SK-N-SH (cell line): ENCODE measurements at regions not wholly inside any gene's neighbourhood (a gene's known extent, or its start where the extent isn't known, plus 50 kb on each side); places are given as distances from the start of the nearest gene placed in this dataset.

Source experiments
- CTCF ChIA-PET: fragments of 300-600, 350-600 bp; formaldehyde crosslinking; extraction: SDS; loops from one replicate; lab custom pipeline; 2021; lab: Yijun Ruan, JAX
- POLR2A ChIA-PET: fragments of 350-600 bp; sonication (Branson Sonifier 250); formaldehyde crosslinking; extraction: SDS; loops from one replicate; lab custom pipeline; 2020; ENCODE audit warnings: antibody characterized with exemption, inconsistent platforms; lab: Yijun Ruan, JAX
- DNase-seq: peaks from one replicate; pipeline ENCODE4 v3.0.0; 2012
- H2AFZ ChIP-seq: fragments of 200-600 bp; sonication (generic); 2 replicates; pipeline ENCODE4 v1.8.1; 2016; ENCODE audit warnings: antibody characterized with exemption, mild to moderate bottlenecking, low read depth
- H3F3A ChIP-seq: fragments of 200-600 bp; sonication (generic); replicated peaks from 2 replicates; pipeline ENCODE3; 2016; ENCODE audit warnings: antibody characterized with exemption, mild to moderate bottlenecking; ENCODE audit not compliant: insufficient read depth
- H3K27ac ChIP-seq, 2 experiments: fragments of 200-500 bp in 1 of 2; fragments of 200-600 bp in 1 of 2; sonication (Bioruptor generic) in 1 of 2; sonication (generic), shearing (Covaris generic) in 1 of 2; 2 replicates each; pipeline versions ENCODE4 v1.5.1 to v1.6.1; 2014 to 2016; ENCODE audit warnings: low read depth in 2 of 2, inconsistent platforms in 1 of 2, low read length in 1 of 2, mild to moderate bottlenecking in 1 of 2, mixed read lengths in 1 of 2
- H3K27me3 ChIP-seq: fragments of 200-600 bp; sonication (generic), shearing (Covaris generic); 2 replicates; pipeline ENCODE4 v1.6.1; 2016; ENCODE audit warnings: mixed run types; ENCODE audit not compliant: insufficient read depth
- H3K36me3 ChIP-seq, 2 experiments: fragments of 200-500 bp in 1 of 2; fragments of 200-600 bp in 1 of 2; sonication (Bioruptor generic) in 1 of 2; sonication (generic) in 1 of 2; replicated peaks in 1 of 2; 2 replicates each; pipeline versions ENCODE3 to v1.5.1; 2014 to 2016; ENCODE audit warnings: low read length in 1 of 2, mild to moderate bottlenecking in 1 of 2; ENCODE audit not compliant: insufficient read depth in 2 of 2, control insufficient read depth in 1 of 2
- H3K4me1 ChIP-seq, 2 experiments: fragments of 200-500 bp in 1 of 2; fragments of 200-600 bp in 1 of 2; sonication (Bioruptor generic) in 1 of 2; sonication (generic), shearing (Covaris generic) in 1 of 2; 2 replicates each; pipeline versions ENCODE4 v1.5.1 to v1.6.1; 2014 to 2016; ENCODE audit warnings: low read depth in 1 of 2, low read length in 1 of 2, mixed run types in 1 of 2; ENCODE audit not compliant: insufficient read depth in 2 of 2, control insufficient read depth in 1 of 2
- H3K4me2 ChIP-seq: fragments of 200-600 bp; sonication (generic), shearing (Covaris generic); 2 replicates; pipeline ENCODE4 v1.6.1; 2017; ENCODE audit warnings: mixed run types
- H3K4me3 ChIP-seq, 2 experiments: fragments of 200-500 bp in 1 of 2; fragments of 200-600 bp in 1 of 2; sonication (Bioruptor generic) in 1 of 2; sonication (generic), shearing (Covaris generic) in 1 of 2; 2 replicates each; pipeline versions ENCODE4 v1.5.1 to v1.8.1; 2014 to 2016; ENCODE audit warnings: low read depth in 2 of 2, inconsistent platforms in 1 of 2, low read length in 1 of 2, mild to moderate bottlenecking in 1 of 2, mixed read lengths in 1 of 2, moderate library complexity in 1 of 2
- H3K79me2 ChIP-seq: fragments of 200-600 bp; sonication (generic); 2 replicates; pipeline ENCODE4 v1.8.1; 2017; ENCODE audit warnings: mild to moderate bottlenecking; ENCODE audit not compliant: insufficient read depth
- H3K9ac ChIP-seq: fragments of 200-600 bp; sonication (generic); 2 replicates; pipeline ENCODE4 v1.6.1; 2017; ENCODE audit warnings: mixed run types
- H3K9me2 ChIP-seq: fragments of 200-600 bp; sonication (generic); 2 replicates; pipeline ENCODE4 v1.6.1; 2017; ENCODE audit warnings: mixed run types
- H3K9me3 ChIP-seq: fragments of 200-600 bp; sonication (generic); 2 replicates; pipeline ENCODE4 v1.6.1; 2017; ENCODE audit warnings: mixed run types, mild to moderate bottlenecking, moderate library complexity
- H4K20me1 ChIP-seq: fragments of 200-600 bp; sonication (generic); 2 replicates; pipeline ENCODE4 v1.6.1; 2017; ENCODE audit warnings: mild to moderate bottlenecking, mixed run types; ENCODE audit not compliant: insufficient read depth
- CHD2 ChIP-seq: fragments of 150-350 bp; IDR thresholded peaks from 2 replicates; pipeline ENCODE4 v1.6.1; 2018; ENCODE audit warnings: low read length; ENCODE audit not compliant: partially characterized antibody
- EZH2phosphoT487 ChIP-seq: fragments of 200-600 bp; sonication (generic); IDR thresholded peaks from 2 replicates; pipeline ENCODE4 v1.6.1; 2017; ENCODE audit warnings: low read depth, mixed run types, mild to moderate bottlenecking, antibody characterized with exemption, moderate library complexity, borderline replicate concordance
- GABPA ChIP-seq: IDR thresholded peaks from 2 replicates; pipeline ENCODE4 v1.4.0; 2012; ENCODE audit warnings: low read depth, mild to moderate bottlenecking
- GATA2 ChIP-seq: sonication (generic); formaldehyde crosslinking; IDR thresholded peaks from 2 replicates; pipeline ENCODE4 v1.5.0; 2020; ENCODE audit warnings: mild to moderate bottlenecking, missing genetic modification reagents
- JUND ChIP-seq: IDR thresholded peaks from 2 replicates; pipeline ENCODE4 v1.4.0; 2012
- MEF2A ChIP-seq: IDR thresholded peaks from 2 replicates; pipeline ENCODE4 v1.4.0; 2012; ENCODE audit warnings: low read depth, borderline replicate concordance
- MXI1 ChIP-seq: IDR thresholded peaks from 2 replicates; pipeline ENCODE4 v1.6.1; 2012; ENCODE audit warnings: mild to moderate bottlenecking, low read depth, low read length, improper control_type of control experiment
- NFIC ChIP-seq: IDR thresholded peaks from 2 replicates; pipeline ENCODE4 v1.4.0; 2012; ENCODE audit warnings: borderline replicate concordance
- RAD21 ChIP-seq: IDR thresholded peaks from 2 replicates; pipeline ENCODE4 v1.6.1; 2012; ENCODE audit warnings: mild to moderate bottlenecking, low read length
- RCOR1 ChIP-seq: fragments of 150-350 bp; IDR thresholded peaks from 2 replicates; pipeline ENCODE4 v1.6.1; 2017; ENCODE audit warnings: antibody characterized with exemption, low read length
- SIN3A ChIP-seq: IDR thresholded peaks from 2 replicates; pipeline ENCODE4 v1.6.1; 2012; ENCODE audit warnings: low read depth, mild to moderate bottlenecking, low read length, moderate library complexity, borderline replicate concordance
- SMC3 ChIP-seq: IDR thresholded peaks from 2 replicates; pipeline ENCODE4 v1.6.1; 2012; ENCODE audit warnings: low read depth, low read length, improper control_type of control experiment
- TAF1 ChIP-seq: IDR thresholded peaks from 2 replicates; pipeline ENCODE4 v1.6.1; 2012; ENCODE audit warnings: low read depth, mild to moderate bottlenecking, low read length, moderate library complexity, borderline replicate concordance
- WGBS: methylation state at CpG from one replicate; pipeline ENCODE4 v1.1.6; 2017; ENCODE audit warnings: low lambda C conversion rate; 5-methylcytosine and 5-hydroxymethylcytosine counted together
- TF ChIP-seq, protein P1 (sequence below): IDR thresholded peaks from 2 replicates; pipeline ENCODE4 v1.4.0; 2012; ENCODE audit warnings: low read depth, borderline replicate concordance
- TF ChIP-seq, protein P2 (sequence below): IDR thresholded peaks from 2 replicates; pipeline ENCODE4 v1.4.0; 2012; ENCODE audit warnings: low read depth
- TF ChIP-seq, protein P3 (sequence below): IDR thresholded peaks from 2 replicates; pipeline ENCODE4 v1.6.1; 2012; ENCODE audit warnings: mild to moderate bottlenecking, low read depth, low read length, moderate library complexity
- TF ChIP-seq, protein P4 (sequence below): fragments of 200-600 bp; sonication (generic); IDR thresholded peaks from 2 replicates; pipeline ENCODE4 v1.6.1; 2017; ENCODE audit warnings: antibody characterized with exemption, mild to moderate bottlenecking, moderate library complexity
- TF ChIP-seq, protein P5 (sequence below): fragments of 150-350 bp; IDR thresholded peaks from 2 replicates; pipeline ENCODE4 v1.6.1; 2016; ENCODE audit warnings: mild to moderate bottlenecking, low read depth, low read length

DNA sequence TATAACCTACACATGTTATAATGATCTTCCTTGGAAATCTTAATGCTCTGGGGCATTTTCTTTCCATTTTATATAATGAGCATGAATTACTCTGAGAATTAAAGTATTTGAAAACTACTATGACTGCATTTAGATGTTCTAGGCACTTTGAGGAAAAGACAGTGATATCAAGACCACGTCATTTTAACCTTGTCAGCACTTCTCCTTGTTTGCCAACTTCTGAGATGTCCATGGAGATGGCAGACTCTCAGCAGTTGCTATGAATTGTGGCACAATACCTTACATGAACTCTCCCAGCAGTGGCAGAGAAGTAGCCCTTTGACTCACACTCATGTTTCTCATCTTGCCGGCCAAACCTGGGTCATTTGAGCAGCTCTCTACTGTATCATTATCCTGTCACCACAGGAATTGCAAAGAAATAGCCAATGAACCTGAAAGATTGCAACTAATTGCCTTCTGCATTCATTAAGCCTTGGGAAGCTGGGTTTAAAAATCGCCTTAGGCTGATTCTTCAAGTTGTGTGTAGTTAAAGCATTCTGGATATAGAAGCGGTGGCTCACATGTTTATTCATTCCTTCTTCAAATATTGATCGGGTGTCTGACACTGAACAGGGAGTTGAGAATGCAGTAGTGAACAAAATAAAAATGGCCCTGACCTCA lies 272.2 kb upstream of the CFAP20DC start (continued):
- TF ChIP-seq NFIC (no peak), MXI1 (no peak), SMC3 (no peak), JUND (no peak), TAF1 (no peak), SIN3A (no peak), MEF2A (no peak)
- TF ChIP-seq, protein P1, sequence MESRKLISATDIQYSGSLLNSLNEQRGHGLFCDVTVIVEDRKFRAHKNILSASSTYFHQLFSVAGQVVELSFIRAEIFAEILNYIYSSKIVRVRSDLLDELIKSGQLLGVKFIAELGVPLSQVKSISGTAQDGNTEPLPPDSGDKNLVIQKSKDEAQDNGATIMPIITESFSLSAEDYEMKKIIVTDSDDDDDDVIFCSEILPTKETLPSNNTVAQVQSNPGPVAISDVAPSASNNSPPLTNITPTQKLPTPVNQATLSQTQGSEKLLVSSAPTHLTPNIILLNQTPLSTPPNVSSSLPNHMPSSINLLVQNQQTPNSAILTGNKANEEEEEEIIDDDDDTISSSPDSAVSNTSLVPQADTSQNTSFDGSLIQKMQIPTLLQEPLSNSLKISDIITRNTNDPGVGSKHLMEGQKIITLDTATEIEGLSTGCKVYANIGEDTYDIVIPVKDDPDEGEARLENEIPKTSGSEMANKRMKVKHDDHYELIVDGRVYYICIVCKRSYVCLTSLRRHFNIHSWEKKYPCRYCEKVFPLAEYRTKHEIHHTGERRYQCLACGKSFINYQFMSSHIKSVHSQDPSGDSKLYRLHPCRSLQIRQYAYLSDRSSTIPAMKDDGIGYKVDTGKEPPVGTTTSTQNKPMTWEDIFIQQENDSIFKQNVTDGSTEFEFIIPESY: no peak

DNA sequence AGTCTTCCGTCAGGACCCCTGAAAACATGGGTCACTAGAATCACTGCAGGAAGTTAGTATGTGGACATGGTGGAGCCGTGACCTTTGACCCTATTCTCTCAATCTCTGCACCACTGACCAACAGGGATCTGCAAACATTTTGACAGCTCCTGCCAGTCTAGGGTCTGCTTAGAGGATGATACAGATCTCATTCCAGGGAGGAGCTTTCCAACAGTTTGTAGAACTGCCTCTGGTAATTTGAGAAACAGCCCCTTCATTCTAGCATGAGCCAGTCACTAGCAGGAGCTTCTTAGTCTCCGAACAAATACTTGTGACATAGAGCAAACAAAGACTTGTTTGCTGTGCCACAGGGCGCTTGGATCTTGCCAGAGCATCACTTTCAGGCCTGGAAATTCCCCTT lies 270.3 kb upstream of the CFAP20DC start:
- no peak overlapping the region for H3K9ac ChIP-seq
- H3K4me2 ChIP-seq: no peak overlapping the region
- H3K36me3 ChIP-seq: no peaks in the 10 kb centered on the region
- DNase-seq: no peak
- no peak overlapping the region for H3K27ac ChIP-seq
- ChIA-PET POLR2A (no interaction called here), CTCF (interaction anchor here (0.6 to 1.4 kb wide), 2 partner anchors 36 to 80 kb away, joined by 3 read pairs; no protein-coding TSS in a partner anchor)
- H4K20me1 ChIP-seq: no peaks in the 10 kb centered on the region
- H3K9me3 ChIP-seq: no peaks in the 10 kb centered on the region
- no peak overlapping the region for H2AFZ ChIP-seq
- H3K9me2 ChIP-seq: no peaks in the 10 kb centered on the region
- H3K79me2 ChIP-seq: no peaks in the 10 kb centered on the region
- H3K4me3 ChIP-seq: no peak overlapping the region
- no peaks in the 10 kb centered on the region; a peak in 1 of 4 replicates for H3K4me1 ChIP-seq
- no peaks in the 10 kb centered on the region for H3K27me3 ChIP-seq
- no peaks in the 10 kb centered on the region for H3F3A ChIP-seq
- 51% methylated on average over 4 of the region's 4 CpGs for WGBS
- TF ChIP-seq CHD2: no peak
- TF ChIP-seq, protein P2, sequence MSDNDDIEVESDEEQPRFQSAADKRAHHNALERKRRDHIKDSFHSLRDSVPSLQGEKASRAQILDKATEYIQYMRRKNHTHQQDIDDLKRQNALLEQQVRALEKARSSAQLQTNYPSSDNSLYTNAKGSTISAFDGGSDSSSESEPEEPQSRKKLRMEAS: no peak
- TF ChIP-seq RAD21: no peak
- TF ChIP-seq, protein P3, sequence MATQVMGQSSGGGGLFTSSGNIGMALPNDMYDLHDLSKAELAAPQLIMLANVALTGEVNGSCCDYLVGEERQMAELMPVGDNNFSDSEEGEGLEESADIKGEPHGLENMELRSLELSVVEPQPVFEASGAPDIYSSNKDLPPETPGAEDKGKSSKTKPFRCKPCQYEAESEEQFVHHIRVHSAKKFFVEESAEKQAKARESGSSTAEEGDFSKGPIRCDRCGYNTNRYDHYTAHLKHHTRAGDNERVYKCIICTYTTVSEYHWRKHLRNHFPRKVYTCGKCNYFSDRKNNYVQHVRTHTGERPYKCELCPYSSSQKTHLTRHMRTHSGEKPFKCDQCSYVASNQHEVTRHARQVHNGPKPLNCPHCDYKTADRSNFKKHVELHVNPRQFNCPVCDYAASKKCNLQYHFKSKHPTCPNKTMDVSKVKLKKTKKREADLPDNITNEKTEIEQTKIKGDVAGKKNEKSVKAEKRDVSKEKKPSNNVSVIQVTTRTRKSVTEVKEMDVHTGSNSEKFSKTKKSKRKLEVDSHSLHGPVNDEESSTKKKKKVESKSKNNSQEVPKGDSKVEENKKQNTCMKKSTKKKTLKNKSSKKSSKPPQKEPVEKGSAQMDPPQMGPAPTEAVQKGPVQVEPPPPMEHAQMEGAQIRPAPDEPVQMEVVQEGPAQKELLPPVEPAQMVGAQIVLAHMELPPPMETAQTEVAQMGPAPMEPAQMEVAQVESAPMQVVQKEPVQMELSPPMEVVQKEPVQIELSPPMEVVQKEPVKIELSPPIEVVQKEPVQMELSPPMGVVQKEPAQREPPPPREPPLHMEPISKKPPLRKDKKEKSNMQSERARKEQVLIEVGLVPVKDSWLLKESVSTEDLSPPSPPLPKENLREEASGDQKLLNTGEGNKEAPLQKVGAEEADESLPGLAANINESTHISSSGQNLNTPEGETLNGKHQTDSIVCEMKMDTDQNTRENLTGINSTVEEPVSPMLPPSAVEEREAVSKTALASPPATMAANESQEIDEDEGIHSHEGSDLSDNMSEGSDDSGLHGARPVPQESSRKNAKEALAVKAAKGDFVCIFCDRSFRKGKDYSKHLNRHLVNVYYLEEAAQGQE: no peak
- no peak for TF ChIP-seq TAF1
- TF ChIP-seq, protein P4, sequence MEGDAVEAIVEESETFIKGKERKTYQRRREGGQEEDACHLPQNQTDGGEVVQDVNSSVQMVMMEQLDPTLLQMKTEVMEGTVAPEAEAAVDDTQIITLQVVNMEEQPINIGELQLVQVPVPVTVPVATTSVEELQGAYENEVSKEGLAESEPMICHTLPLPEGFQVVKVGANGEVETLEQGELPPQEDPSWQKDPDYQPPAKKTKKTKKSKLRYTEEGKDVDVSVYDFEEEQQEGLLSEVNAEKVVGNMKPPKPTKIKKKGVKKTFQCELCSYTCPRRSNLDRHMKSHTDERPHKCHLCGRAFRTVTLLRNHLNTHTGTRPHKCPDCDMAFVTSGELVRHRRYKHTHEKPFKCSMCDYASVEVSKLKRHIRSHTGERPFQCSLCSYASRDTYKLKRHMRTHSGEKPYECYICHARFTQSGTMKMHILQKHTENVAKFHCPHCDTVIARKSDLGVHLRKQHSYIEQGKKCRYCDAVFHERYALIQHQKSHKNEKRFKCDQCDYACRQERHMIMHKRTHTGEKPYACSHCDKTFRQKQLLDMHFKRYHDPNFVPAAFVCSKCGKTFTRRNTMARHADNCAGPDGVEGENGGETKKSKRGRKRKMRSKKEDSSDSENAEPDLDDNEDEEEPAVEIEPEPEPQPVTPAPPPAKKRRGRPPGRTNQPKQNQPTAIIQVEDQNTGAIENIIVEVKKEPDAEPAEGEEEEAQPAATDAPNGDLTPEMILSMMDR: no peak
- no peak for TF ChIP-seq MEF2A
- no peak for TF ChIP-seq SMC3
- TF ChIP-seq, protein P5, sequence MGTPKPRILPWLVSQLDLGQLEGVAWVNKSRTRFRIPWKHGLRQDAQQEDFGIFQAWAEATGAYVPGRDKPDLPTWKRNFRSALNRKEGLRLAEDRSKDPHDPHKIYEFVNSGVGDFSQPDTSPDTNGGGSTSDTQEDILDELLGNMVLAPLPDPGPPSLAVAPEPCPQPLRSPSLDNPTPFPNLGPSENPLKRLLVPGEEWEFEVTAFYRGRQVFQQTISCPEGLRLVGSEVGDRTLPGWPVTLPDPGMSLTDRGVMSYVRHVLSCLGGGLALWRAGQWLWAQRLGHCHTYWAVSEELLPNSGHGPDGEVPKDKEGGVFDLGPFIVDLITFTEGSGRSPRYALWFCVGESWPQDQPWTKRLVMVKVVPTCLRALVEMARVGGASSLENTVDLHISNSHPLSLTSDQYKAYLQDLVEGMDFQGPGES: no peak
- no peak for TF ChIP-seq JUND
- no peak for TF ChIP-seq EZH2phosphoT487
- TF ChIP-seq, protein P1: no peak
- no peak for TF ChIP-seq RCOR1
- no peak for TF ChIP-seq GABPA
- no peak for TF ChIP-seq GATA2 (CRISPR knock-in tag)
- no peak for TF ChIP-seq MXI1
- no peak for TF ChIP-seq SIN3A
